CD14-positive monocyte (primary cell): ENCODE measurements at regions not wholly inside any gene's neighbourhood (a gene's known extent, or its start where the extent isn't known, plus 50 kb on each side); places are given as distances from the start of the nearest gene placed in this dataset.

Source experiments
- DNase-seq, 3 donors: peaks; one replicate each; pipeline ENCODE4 v3.0.0-alpha.2; 2011 to 2022
- H2AFZ ChIP-seq: 2 replicates; pipeline ENCODE4 v1.6.0; 2012; ENCODE audit warnings: mild to moderate bottlenecking, low read depth, low read length, inconsistent platforms; ENCODE audit not compliant: insufficient read depth, poor library complexity, severe bottlenecking
- H3K27ac ChIP-seq, 2 donors: 1 replicate in 1 of 2; 2 replicates in 1 of 2; pipeline ENCODE4 v1.5.1; 2012 to 2013; ENCODE audit warnings: low read length in 2 of 2, control low read depth in 1 of 2, inconsistent platforms in 1 of 2, low read depth in 1 of 2, mild to moderate bottlenecking in 1 of 2
- H3K27me3 ChIP-seq, 2 donors: one replicate each; pipeline versions ENCODE4 v1.6.0 to v1.6.1; 2011 to 2013; ENCODE audit warnings: low read length in 2 of 2; ENCODE audit not compliant: control insufficient read depth in 2 of 2, insufficient read depth in 2 of 2
- H3K36me3 ChIP-seq, 2 donors: replicated peaks in 1 of 2; 1 replicate in 1 of 2; 2 replicates in 1 of 2; pipeline versions ENCODE4 v1.5.1 to v1.6.1; 2012 to 2013; ENCODE audit warnings: low read length in 2 of 2, control low read depth in 1 of 2, inconsistent platforms in 1 of 2, mild to moderate bottlenecking in 1 of 2; ENCODE audit not compliant: insufficient read depth in 2 of 2, control insufficient read depth in 1 of 2
- H3K4me1 ChIP-seq, 2 donors: 1 replicate in 1 of 2; 2 replicates in 1 of 2; pipeline versions ENCODE4 v1.5.1 to v1.6.1; 2012 to 2013; ENCODE audit warnings: low read length in 2 of 2, control low read depth in 1 of 2, inconsistent platforms in 1 of 2, mild to moderate bottlenecking in 1 of 2, moderate library complexity in 1 of 2; ENCODE audit not compliant: insufficient read depth in 2 of 2, control insufficient read depth in 1 of 2
- H3K4me2 ChIP-seq: replicated peaks from 2 replicates; pipeline ENCODE3; 2012; ENCODE audit warnings: low read length, moderate library complexity, mild to moderate bottlenecking; ENCODE audit not compliant: poor library complexity, severe bottlenecking; ENCODE audit errors: extremely low read depth
- H3K4me3 ChIP-seq, 3 experiments: fragments of 200-600 bp in 1 of 3; sonication (generic) in 1 of 3; replicated peaks in 1 of 3; 1 replicate in 2 of 3; 2 replicates in 1 of 3; pipeline ENCODE4 v1.5.1; 2011 to 2013; ENCODE audit warnings: low read length in 3 of 3, mild to moderate bottlenecking in 3 of 3, control low read depth in 2 of 3, low read depth in 2 of 3, inconsistent platforms in 1 of 3, moderate library complexity in 1 of 3
- H3K79me2 ChIP-seq: 2 replicates; pipeline ENCODE4 v1.6.0; 2012; ENCODE audit warnings: mild to moderate bottlenecking, control low read depth, inconsistent platforms, low read length, moderate library complexity; ENCODE audit not compliant: insufficient read depth
- H3K9ac ChIP-seq: 2 replicates; pipeline ENCODE4 v1.6.0; 2017; ENCODE audit warnings: low read length, mild to moderate bottlenecking; ENCODE audit not compliant: insufficient read depth, poor library complexity, severe bottlenecking
- H3K9me3 ChIP-seq, 2 donors: replicated peaks in 1 of 2; 1 replicate in 1 of 2; 2 replicates in 1 of 2; pipeline versions ENCODE4 v1.5.1 to v1.6.1; 2012 to 2013; ENCODE audit warnings: low read length in 2 of 2, control low read depth in 1 of 2; ENCODE audit not compliant: control insufficient read depth in 1 of 2, insufficient read depth in 1 of 2
- H4K20me1 ChIP-seq: 2 replicates; pipeline ENCODE4 v1.6.0; 2012; ENCODE audit warnings: mild to moderate bottlenecking, low read length, control low read depth, moderate library complexity; ENCODE audit not compliant: insufficient read depth
- H3K27ac Mint-ChIP-seq, 7 donors: one replicate each; pipeline ENCODE4 v1.8.0; 2020; ENCODE audit warnings: mild to moderate bottlenecking in 7 of 7, mixed read lengths in 7 of 7, moderate library complexity in 6 of 7, inconsistent platforms in 2 of 7
- H3K27me3 Mint-ChIP-seq, 3 donors: one replicate each; pipeline ENCODE4 v1.8.0; 2021 to 2022; ENCODE audit warnings: low read depth in 3 of 3, mild to moderate bottlenecking in 3 of 3, mixed read lengths in 3 of 3, moderate library complexity in 3 of 3, inconsistent platforms in 1 of 3
- H3K36me3 Mint-ChIP-seq, 2 donors: one replicate each; pipeline ENCODE4 v1.8.0; 2020; ENCODE audit warnings: mixed read lengths in 2 of 2, inconsistent platforms in 1 of 2, mild to moderate bottlenecking in 1 of 2
- H3K4me1 Mint-ChIP-seq: one replicate; pipeline ENCODE4 v1.8.0; 2020; ENCODE audit warnings: mild to moderate bottlenecking, mixed read lengths
- H3K4me3 Mint-ChIP-seq, 2 donors: one replicate each; pipeline ENCODE4 v1.8.0; 2020; ENCODE audit warnings: mild to moderate bottlenecking in 2 of 2, mixed read lengths in 2 of 2, moderate library complexity in 1 of 2
- H3K9me3 Mint-ChIP-seq, 7 donors: one replicate each; pipeline ENCODE4 v1.8.0; 2020 to 2022; ENCODE audit warnings: mixed read lengths in 7 of 7, mild to moderate bottlenecking in 6 of 7, moderate library complexity in 6 of 7, inconsistent platforms in 2 of 7
- CTCF ChIP-seq: fragments of 200-600 bp; IDR thresholded peaks from one replicate; pipeline ENCODE4 v1.8.0; 2022; ENCODE audit warnings: antibody characterized with exemption, mild to moderate bottlenecking
- WGBS: methylation state at CpG from one replicate; pipeline ENCODE4 v1.1.5; 2013; ENCODE audit warnings: missing lambda C conversion rate; ENCODE audit not compliant: insufficient coverage; 5-methylcytosine and 5-hydroxymethylcytosine counted together
- intact Hi-C, 2 donors: fragments of 100-400 bp; cut with micrococcal nuclease; formaldehyde crosslinking; loops; one replicate each; pipeline versions ENCODE4 v1.15.0 to v1.15.1; 2023

GRCh38 chr3:147937891-147938290 lies 528.7 kb downstream of the ZIC1 start:
- peaks cover 2% of the 10 kb centered on the region in 3 donors for H3K27me3 Mint-ChIP-seq
- H3K4me1 Mint-ChIP-seq, result no peaks in the 10 kb centered on the region
- WGBS, result no CpG with 5 or more reads among the region's 2 CpGs
- H3K4me3 ChIP-seq, result no peak overlapping the region
- peaks cover 0 to 2% (median 0%) of the 10 kb centered on the region in 7 donors for H3K9me3 Mint-ChIP-seq
- no peak overlapping the region for H3K27ac ChIP-seq
- H3K36me3 ChIP-seq, result no peaks in the 10 kb centered on the region
- no peaks in the 10 kb centered on the region for H3K9me3 ChIP-seq
- H3K36me3 Mint-ChIP-seq, result no peaks in the 10 kb centered on the region
- no peak overlapping the region for H3K27ac Mint-ChIP-seq
- no peak overlapping the region for H3K4me2 ChIP-seq
- no peak for DNase-seq
- intact Hi-C loops, result no loop called here
- no peaks in the 10 kb centered on the region for H3K27me3 ChIP-seq
- no peak overlapping the region for H3K4me3 Mint-ChIP-seq
- no peak overlapping the region for H3K9ac ChIP-seq
- H4K20me1 ChIP-seq, result no peaks in the 10 kb centered on the region
- no peaks in the 10 kb centered on the region for H3K79me2 ChIP-seq
- no peak for TF ChIP-seq CTCF
- no peak overlapping the region for H2AFZ ChIP-seq
- no peaks in the 10 kb centered on the region for H3K4me1 ChIP-seq

GRCh38 chr3:147939425-147939824 lies 530.3 kb downstream of the ZIC1 start:
- no peaks in the 10 kb centered on the region for H3K79me2 ChIP-seq
- Mint-ChIP-seq H3K9me3 (peaks cover 0 to 5% (median 0%) of the 10 kb centered on the region in 7 donors), H3K27me3 (peaks cover 2% of the 10 kb centered on the region in 3 donors), H3K4me1 (no peaks in the 10 kb centered on the region), H3K4me3 (no peak overlapping the region), H3K27ac (no peak overlapping the region), H3K36me3 (no peaks in the 10 kb centered on the region)
- H4K20me1 ChIP-seq, result no peaks in the 10 kb centered on the region
- H3K27me3 ChIP-seq, result no peaks in the 10 kb centered on the region
- 88% methylated on average over 1 of the region's 2 CpGs for WGBS
- no peak for DNase-seq
- no peak overlapping the region for H3K4me3 ChIP-seq
- no peaks in the 10 kb centered on the region for H3K36me3 ChIP-seq
- no peak overlapping the region for H3K9ac ChIP-seq
- no peak overlapping the region for H3K27ac ChIP-seq
- H3K4me2 ChIP-seq, result no peak overlapping the region
- H3K9me3 ChIP-seq, result no peaks in the 10 kb centered on the region
- TF ChIP-seq CTCF, result no peak
- H2AFZ ChIP-seq, result no peak overlapping the region
- intact Hi-C loops, result no loop called here
- no peaks in the 10 kb centered on the region for H3K4me1 ChIP-seq
